ENCODE measurements at regions not wholly inside any gene's neighbourhood (a gene's known extent, or its start where the extent isn't known, plus 50 kb on each side); places are given as distances from the start of the nearest gene placed in this dataset.

DNA sequence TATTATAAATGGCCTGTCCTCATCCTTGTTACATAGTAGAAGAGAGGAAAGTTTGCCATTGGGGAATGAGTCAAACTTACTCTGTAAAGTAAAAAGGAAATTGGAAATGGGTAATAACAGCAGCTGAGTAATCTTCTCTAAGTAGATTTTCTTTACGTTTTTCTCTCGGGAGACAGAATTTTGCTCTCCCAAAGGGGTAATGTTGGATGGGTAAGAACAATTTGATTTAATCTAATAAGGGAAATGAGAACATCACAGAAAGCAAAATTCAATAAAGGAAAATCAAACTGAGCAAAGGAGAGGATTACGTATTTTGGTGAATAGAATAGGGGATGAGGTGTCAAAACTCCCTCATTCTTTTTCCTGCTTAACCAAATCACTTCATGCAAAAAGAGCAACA, 283.1 kb upstream of the FOXG1 start:
- Histone ChIP-seq H3K27me3 (ENCODE audit: control insufficient read depth in 3 of 3, insufficient read depth in 3 of 3, low read length in 2 of 3) (no peaks in the 10 kb centered on the region), H3K9ac (ENCODE audit: insufficient read depth in 1 of 2, low read length in 2 of 2) (no peak overlapping the region), H3K27ac (ENCODE audit: low read depth in 1 of 2, low read length in 1 of 2) (no peak overlapping the region), H3K4me3 (no peak overlapping the region), H3K4me1 (ENCODE audit: control insufficient read depth in 5 of 5, insufficient read depth in 5 of 5, low read length in 5 of 5) (no peaks in the 10 kb centered on the region), H3K36me3 (ENCODE audit: control insufficient read depth in 4 of 4, insufficient read depth in 4 of 4, low read length in 4 of 4) (no peaks in the 10 kb centered on the region), H3K9me3 (ENCODE audit: control insufficient read depth in 4 of 4, insufficient read depth in 3 of 4, low read length in 3 of 4) (no peaks in the 10 kb centered on the region)
- TF ChIP-seq, protein P1, sequence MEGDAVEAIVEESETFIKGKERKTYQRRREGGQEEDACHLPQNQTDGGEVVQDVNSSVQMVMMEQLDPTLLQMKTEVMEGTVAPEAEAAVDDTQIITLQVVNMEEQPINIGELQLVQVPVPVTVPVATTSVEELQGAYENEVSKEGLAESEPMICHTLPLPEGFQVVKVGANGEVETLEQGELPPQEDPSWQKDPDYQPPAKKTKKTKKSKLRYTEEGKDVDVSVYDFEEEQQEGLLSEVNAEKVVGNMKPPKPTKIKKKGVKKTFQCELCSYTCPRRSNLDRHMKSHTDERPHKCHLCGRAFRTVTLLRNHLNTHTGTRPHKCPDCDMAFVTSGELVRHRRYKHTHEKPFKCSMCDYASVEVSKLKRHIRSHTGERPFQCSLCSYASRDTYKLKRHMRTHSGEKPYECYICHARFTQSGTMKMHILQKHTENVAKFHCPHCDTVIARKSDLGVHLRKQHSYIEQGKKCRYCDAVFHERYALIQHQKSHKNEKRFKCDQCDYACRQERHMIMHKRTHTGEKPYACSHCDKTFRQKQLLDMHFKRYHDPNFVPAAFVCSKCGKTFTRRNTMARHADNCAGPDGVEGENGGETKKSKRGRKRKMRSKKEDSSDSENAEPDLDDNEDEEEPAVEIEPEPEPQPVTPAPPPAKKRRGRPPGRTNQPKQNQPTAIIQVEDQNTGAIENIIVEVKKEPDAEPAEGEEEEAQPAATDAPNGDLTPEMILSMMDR (IDR thresholded peaks at IDR 0.05; ENCODE audit: control extremely low read depth, extremely low read depth) = no peak
- no peak for ATAC-seq (ENCODE audit: insufficient read depth, low FRiP score)
- 92 to 93% methylated on average over 3 of the region's 3 CpGs for WGBS, 2 donors
- no peak for DNase-seq

DNA sequence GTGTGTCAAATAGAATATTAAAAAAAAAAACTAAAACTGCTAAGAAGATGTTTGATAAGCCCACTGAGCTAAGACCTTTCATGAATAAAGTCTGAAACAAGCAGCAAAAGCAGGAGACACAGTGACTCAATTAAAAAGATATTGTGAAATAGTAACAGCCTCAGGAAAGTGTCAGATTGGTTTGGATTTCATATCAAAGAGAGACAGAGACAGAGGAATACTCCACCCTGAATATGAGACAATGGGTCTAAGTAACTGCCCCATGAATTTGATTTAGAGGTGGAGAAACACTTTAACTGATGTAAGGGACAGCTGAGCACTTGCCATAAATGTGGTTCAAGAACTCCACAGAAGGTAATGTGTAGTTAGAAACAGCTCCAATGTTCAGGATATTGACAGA, 277.9 kb upstream of the FOXG1 start:
- H3K9ac ChIP-seq (ENCODE audit: insufficient read depth in 1 of 2, low read length in 2 of 2) = no peak overlapping the region
- no peak overlapping the region for H3K4me3 ChIP-seq
- no peaks in the 10 kb centered on the region for H3K9me3 ChIP-seq (ENCODE audit: control insufficient read depth in 4 of 4, insufficient read depth in 3 of 4, low read length in 3 of 4)
- no peaks in the 10 kb centered on the region for H3K4me1 ChIP-seq (ENCODE audit: control insufficient read depth in 5 of 5, insufficient read depth in 5 of 5, low read length in 5 of 5)
- no peak overlapping the region for H3K27ac ChIP-seq (ENCODE audit: low read depth in 1 of 2, low read length in 1 of 2)
- TF ChIP-seq, protein P1 (IDR thresholded peaks at IDR 0.05; ENCODE audit: control extremely low read depth, extremely low read depth) = no peak
- DNase-seq = no peak
- H3K27me3 ChIP-seq (ENCODE audit: control insufficient read depth in 3 of 3, insufficient read depth in 3 of 3, low read length in 2 of 3) = no peaks in the 10 kb centered on the region
- no peaks in the 10 kb centered on the region for H3K36me3 ChIP-seq (ENCODE audit: control insufficient read depth in 4 of 4, insufficient read depth in 4 of 4, low read length in 4 of 4)
- ATAC-seq (ENCODE audit: insufficient read depth, low FRiP score) = no peak

DNA sequence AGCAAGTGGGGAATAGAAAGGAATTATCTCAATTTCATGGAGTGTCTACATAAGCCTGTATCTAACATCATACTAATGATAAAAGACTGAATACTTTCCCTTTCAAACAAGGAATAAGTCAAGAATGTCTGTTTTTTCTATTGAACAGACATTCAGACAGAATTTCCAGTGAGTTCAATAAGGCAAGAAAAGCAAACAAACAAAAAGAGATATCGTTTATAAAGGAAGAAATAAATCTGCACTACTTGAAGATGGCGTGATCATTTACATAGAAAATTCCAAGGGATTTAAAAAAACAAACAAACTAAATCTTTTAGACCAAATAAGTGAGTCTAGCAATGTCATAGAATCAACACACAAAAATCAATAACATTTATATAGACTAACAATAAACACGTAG, 273.1 kb upstream of the FOXG1 start:
- TF ChIP-seq, protein P1 (IDR thresholded peaks at IDR 0.05; ENCODE audit: control extremely low read depth, extremely low read depth) = no peak
- H3K27me3 ChIP-seq (ENCODE audit: control insufficient read depth in 3 of 3, insufficient read depth in 3 of 3, low read length in 2 of 3) = no peaks in the 10 kb centered on the region
- no peak overlapping the region for H3K4me3 ChIP-seq
- DNase-seq (no peak), ATAC-seq (ENCODE audit: insufficient read depth, low FRiP score) (no peak)
- H3K27ac ChIP-seq (ENCODE audit: low read depth in 1 of 2, low read length in 1 of 2) = no peak overlapping the region
- no peaks in the 10 kb centered on the region for H3K36me3 ChIP-seq (ENCODE audit: control insufficient read depth in 4 of 4, insufficient read depth in 4 of 4, low read length in 4 of 4)
- WGBS, 2 donors = 79% methylated on average over 3 of the region's 3 CpGs
- H3K4me1 ChIP-seq (ENCODE audit: control insufficient read depth in 5 of 5, insufficient read depth in 5 of 5, low read length in 5 of 5) = no peaks in the 10 kb centered on the region
- no peak overlapping the region for H3K9ac ChIP-seq (ENCODE audit: insufficient read depth in 1 of 2, low read length in 2 of 2)
- peaks cover 0 to 2% (median 0%) of the 10 kb centered on the region in 4 donors for H3K9me3 ChIP-seq (ENCODE audit: control insufficient read depth in 4 of 4, insufficient read depth in 3 of 4, low read length in 3 of 4)

DNA sequence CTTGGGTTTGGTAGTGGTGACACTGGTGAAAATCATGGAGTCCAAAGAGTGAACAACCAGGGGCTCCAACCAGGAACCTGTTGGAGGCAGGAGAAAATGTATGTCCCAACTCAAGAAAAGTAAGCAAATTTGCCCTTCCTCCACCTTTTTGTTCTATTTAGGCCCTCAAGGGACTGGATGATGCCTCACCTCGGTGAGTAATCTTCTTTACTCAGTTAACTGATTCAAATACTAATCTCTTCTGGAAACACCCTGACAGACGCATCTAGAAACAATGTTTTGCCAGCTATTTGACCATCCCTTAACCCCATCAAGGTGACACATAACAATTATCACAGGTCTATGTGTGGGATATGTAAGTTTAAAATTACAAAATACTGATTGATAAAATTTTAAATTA, 272.4 kb upstream of the FOXG1 start:
- DNase-seq = no peak
- H3K36me3 ChIP-seq (ENCODE audit: control insufficient read depth in 4 of 4, insufficient read depth in 4 of 4, low read length in 4 of 4) = no peaks in the 10 kb centered on the region
- TF ChIP-seq, protein P1 (IDR thresholded peaks at IDR 0.05; ENCODE audit: control extremely low read depth, extremely low read depth) = no peak
- H3K4me1 ChIP-seq (ENCODE audit: control insufficient read depth in 5 of 5, insufficient read depth in 5 of 5, low read length in 5 of 5) = no peaks in the 10 kb centered on the region
- H3K27ac ChIP-seq (ENCODE audit: low read depth in 1 of 2, low read length in 1 of 2) = no peak overlapping the region
- H3K4me3 ChIP-seq = no peak overlapping the region
- no peak overlapping the region for H3K9ac ChIP-seq (ENCODE audit: insufficient read depth in 1 of 2, low read length in 2 of 2)
- no peaks in the 10 kb centered on the region for H3K27me3 ChIP-seq (ENCODE audit: control insufficient read depth in 3 of 3, insufficient read depth in 3 of 3, low read length in 2 of 3)
- peaks cover 0 to 2% (median 0%) of the 10 kb centered on the region in 4 donors for H3K9me3 ChIP-seq (ENCODE audit: control insufficient read depth in 4 of 4, insufficient read depth in 3 of 4, low read length in 3 of 4)
- WGBS, 2 donors = 66 to 88% methylated on average over 2 of the region's 2 CpGs
- ATAC-seq (ENCODE audit: insufficient read depth, low FRiP score) = no peak

Data from lung (tissue), 11 donors.